Keratinocyte (primary cell): ENCODE measurements at regions not wholly inside any gene's neighbourhood (a gene's known extent, or its start where the extent isn't known, plus 50 kb on each side); places are given as distances from the start of the nearest gene placed in this dataset.

Experiments
- DNase-seq: peaks from one replicate; pipeline ENCODE4 v3.0.0-alpha.2; 2011; ENCODE audit warnings: low read depth, missing footprints, low spot score
- FAIRE-seq: peaks from 2 replicates; lab custom pipeline; 2011; peaks lifted over from hg19 to GRCh38; lab: Jason Lieb, UNC
- H2AFZ ChIP-seq: 2 replicates; pipeline ENCODE4 v1.6.0; 2012; ENCODE audit warnings: low read length, control low read depth, inconsistent platforms; ENCODE audit not compliant: control insufficient read depth
- H3K27ac ChIP-seq: 2 replicates; pipeline ENCODE4 v1.5.1; 2011; ENCODE audit warnings: low read length; ENCODE audit not compliant: control insufficient read depth, insufficient read depth
- H3K27me3 ChIP-seq: 3 replicates; pipeline ENCODE4 v1.6.0; 2011; ENCODE audit warnings: low read length; ENCODE audit not compliant: control insufficient read depth, insufficient read depth; ENCODE audit errors: extremely low read depth
- H3K36me3 ChIP-seq, 2 experiments: 2 replicates in 1 of 2; 3 replicates in 1 of 2; pipeline ENCODE4 v1.5.1; 2011; ENCODE audit warnings: low read length in 2 of 2, mild to moderate bottlenecking in 1 of 2; ENCODE audit not compliant: control insufficient read depth in 2 of 2, insufficient read depth in 2 of 2; ENCODE audit errors: extremely low read depth in 1 of 2
- H3K4me1 ChIP-seq: 3 replicates; pipeline ENCODE4 v1.5.1; 2011; ENCODE audit warnings: low read length; ENCODE audit not compliant: control insufficient read depth, insufficient read depth; ENCODE audit errors: extremely low read depth
- H3K4me2 ChIP-seq: 3 replicates; pipeline ENCODE4 v1.6.0; 2011; ENCODE audit warnings: low read depth, low read length; ENCODE audit not compliant: control insufficient read depth, insufficient read depth; ENCODE audit errors: extremely low read depth
- H3K4me3 ChIP-seq, 3 experiments: fragments of 200-600 bp in 1 of 3; sonication (generic) in 1 of 3; 2 replicates in 2 of 3; 3 replicates in 1 of 3; pipeline ENCODE4 v1.5.1; 2011 to 2016; ENCODE audit warnings: low read length in 3 of 3, mild to moderate bottlenecking in 3 of 3, control low read depth in 2 of 3, inconsistent platforms in 1 of 3, low read depth in 1 of 3, mixed read lengths in 1 of 3, mixed run types in 1 of 3, moderate library complexity in 1 of 3; ENCODE audit not compliant: control insufficient read depth in 2 of 3, insufficient read depth in 2 of 3; ENCODE audit errors: extremely low read depth in 1 of 3
- H3K79me2 ChIP-seq: 2 replicates; pipeline ENCODE4 v1.6.0; 2012; ENCODE audit warnings: low read length; ENCODE audit not compliant: control insufficient read depth, insufficient read depth
- H3K9ac ChIP-seq: 3 replicates; pipeline ENCODE4 v1.6.0; 2011; ENCODE audit warnings: low read length; ENCODE audit not compliant: control insufficient read depth, insufficient read depth; ENCODE audit errors: extremely low read depth
- H3K9me1 ChIP-seq: 3 replicates; pipeline ENCODE4 v1.6.0; 2011; ENCODE audit warnings: low read length; ENCODE audit not compliant: control insufficient read depth, insufficient read depth; ENCODE audit errors: extremely low read depth
- H3K9me3 ChIP-seq: 2 replicates; pipeline ENCODE4 v1.5.1; 2012; ENCODE audit warnings: low read depth, low read length; ENCODE audit not compliant: control insufficient read depth
- H4K20me1 ChIP-seq: 3 replicates; pipeline ENCODE4 v1.6.0; 2011; ENCODE audit warnings: low read length; ENCODE audit not compliant: control insufficient read depth, insufficient read depth; ENCODE audit errors: extremely low read depth
- EZH2 ChIP-seq: IDR thresholded peaks from one replicate; pipeline ENCODE4 v1.6.1; 2012; ENCODE audit warnings: inconsistent platforms, mild to moderate bottlenecking, low read length, moderate library complexity
- dilution Hi-C: fragments of 300-500 bp; cut with MboI; formaldehyde crosslinking; loops from one replicate; pipeline ENCODE4 v1.7.0; 2020; ENCODE audit warnings: low sequenced_read_pairs; ENCODE audit not compliant: extremely low pct_ligation_motif_present
- TF ChIP-seq, protein P1 (sequence below), 3 experiments: IDR thresholded peaks in 1 of 3; conservative IDR thresholded peaks in 1 of 3; optimal IDR thresholded peaks in 1 of 3; 2 replicates in 2 of 3; 3 replicates in 1 of 3; pipeline versions ENCODE3 to v1.5.1; 2011; ENCODE audit warnings: low read length in 3 of 3, mild to moderate bottlenecking in 3 of 3, moderate library complexity in 2 of 3, control low read depth in 1 of 3, inconsistent platforms in 1 of 3; ENCODE audit not compliant: insufficient read depth in 2 of 3; ENCODE audit errors: extremely low read depth in 1 of 3

DNA sequence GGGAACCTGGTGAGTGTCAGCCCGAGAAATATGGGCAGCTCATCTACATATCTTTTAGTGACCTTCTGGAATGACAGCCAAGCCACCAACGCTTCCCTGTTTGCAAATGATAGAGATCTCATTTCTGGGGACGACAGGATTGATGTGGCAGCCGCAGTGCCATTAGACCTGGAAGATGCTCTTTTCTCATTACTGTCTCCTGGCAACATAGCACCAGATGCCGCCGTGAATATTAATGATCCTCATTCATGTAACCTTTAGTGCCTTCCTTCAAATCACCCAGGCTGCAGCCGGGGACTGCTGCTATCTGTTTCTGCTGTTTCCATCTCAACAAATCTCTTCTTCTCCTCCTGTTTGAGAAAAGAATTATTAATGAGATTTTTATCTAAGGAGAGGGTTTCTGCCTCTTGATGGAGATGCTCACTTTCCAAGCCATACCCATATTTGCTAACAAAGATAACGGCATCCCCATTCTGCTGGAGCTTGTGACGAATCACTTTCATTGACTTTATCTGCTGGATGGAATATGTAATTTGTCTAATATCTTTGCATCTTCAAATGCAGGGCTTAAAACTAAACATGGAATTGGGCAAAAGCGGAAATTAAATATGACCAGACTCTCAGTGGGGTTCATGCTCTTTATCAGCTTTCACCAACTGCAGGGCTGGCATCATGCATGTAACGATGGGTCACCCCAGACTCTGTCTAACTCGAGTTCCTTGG is 74.8 kb upstream of the KIF16B start:
- dilution Hi-C loops: no loop called here
- H3K27ac ChIP-seq: no peak overlapping the region
- H3K79me2 ChIP-seq: no peaks in the 10 kb centered on the region
- no peaks in the 10 kb centered on the region for H3K4me1 ChIP-seq
- H4K20me1 ChIP-seq: no peaks in the 10 kb centered on the region
- H3K9me3 ChIP-seq: no peaks in the 10 kb centered on the region
- no peak overlapping the region for H3K9ac ChIP-seq
- TF ChIP-seq, protein P1, sequence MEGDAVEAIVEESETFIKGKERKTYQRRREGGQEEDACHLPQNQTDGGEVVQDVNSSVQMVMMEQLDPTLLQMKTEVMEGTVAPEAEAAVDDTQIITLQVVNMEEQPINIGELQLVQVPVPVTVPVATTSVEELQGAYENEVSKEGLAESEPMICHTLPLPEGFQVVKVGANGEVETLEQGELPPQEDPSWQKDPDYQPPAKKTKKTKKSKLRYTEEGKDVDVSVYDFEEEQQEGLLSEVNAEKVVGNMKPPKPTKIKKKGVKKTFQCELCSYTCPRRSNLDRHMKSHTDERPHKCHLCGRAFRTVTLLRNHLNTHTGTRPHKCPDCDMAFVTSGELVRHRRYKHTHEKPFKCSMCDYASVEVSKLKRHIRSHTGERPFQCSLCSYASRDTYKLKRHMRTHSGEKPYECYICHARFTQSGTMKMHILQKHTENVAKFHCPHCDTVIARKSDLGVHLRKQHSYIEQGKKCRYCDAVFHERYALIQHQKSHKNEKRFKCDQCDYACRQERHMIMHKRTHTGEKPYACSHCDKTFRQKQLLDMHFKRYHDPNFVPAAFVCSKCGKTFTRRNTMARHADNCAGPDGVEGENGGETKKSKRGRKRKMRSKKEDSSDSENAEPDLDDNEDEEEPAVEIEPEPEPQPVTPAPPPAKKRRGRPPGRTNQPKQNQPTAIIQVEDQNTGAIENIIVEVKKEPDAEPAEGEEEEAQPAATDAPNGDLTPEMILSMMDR (optimal IDR thresholded peaks at IDR 0.05 in 1 of 3, IDR thresholded peaks at IDR 0.05 in 1 of 3, conservative IDR thresholded peaks at IDR 0.05 in 1 of 3; ENCODE audit: extremely low read depth in 1 of 3, insufficient read depth in 2 of 3, low read length in 3 of 3): no peak
- TF ChIP-seq EZH2: no peak
- DNase-seq: no peak
- H3K9me1 ChIP-seq: no peaks in the 10 kb centered on the region
- H3K27me3 ChIP-seq: no peaks in the 10 kb centered on the region
- H2AFZ ChIP-seq: no peak overlapping the region
- no peaks in the 10 kb centered on the region for H3K36me3 ChIP-seq
- H3K4me2 ChIP-seq: no peak overlapping the region
- no peak for FAIRE-seq
- H3K4me3 ChIP-seq: no peak overlapping the region

DNA sequence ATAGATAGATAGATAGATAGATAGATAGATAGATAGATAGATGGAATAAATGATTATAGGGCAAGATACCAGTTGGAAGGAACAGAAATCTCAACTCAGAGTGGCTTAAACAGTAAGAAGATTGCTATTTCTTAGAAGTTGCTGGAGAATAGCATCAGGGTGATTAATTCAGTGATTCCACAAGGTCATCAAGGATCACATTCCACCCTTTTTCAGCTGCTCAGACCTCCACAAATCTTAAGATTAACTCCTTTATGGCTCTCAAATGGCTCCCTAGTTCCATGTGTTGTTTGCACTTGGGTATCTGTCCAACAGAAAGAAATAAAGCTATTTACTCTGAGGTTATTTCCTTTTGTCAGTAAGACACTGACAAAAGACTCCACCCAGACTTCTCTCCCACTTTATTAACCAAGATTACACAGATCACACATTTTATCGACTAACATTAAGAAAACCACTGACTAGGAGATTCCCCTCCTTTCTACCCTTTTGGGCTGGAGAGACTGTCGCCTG is 68.3 kb upstream of the KIF16B start:
- Histone ChIP-seq H3K36me3 (no peaks in the 10 kb centered on the region), H2AFZ (no peak overlapping the region), H3K79me2 (no peaks in the 10 kb centered on the region), H3K4me3 (no peak overlapping the region), H3K4me2 (no peak overlapping the region), H3K27me3 (no peaks in the 10 kb centered on the region), H3K4me1 (no peaks in the 10 kb centered on the region), H3K9ac (no peak overlapping the region), H4K20me1 (no peaks in the 10 kb centered on the region), H3K9me1 (no peaks in the 10 kb centered on the region), H3K9me3 (no peaks in the 10 kb centered on the region), H3K27ac (no peak overlapping the region)
- DNase-seq (no peak), FAIRE-seq (no peak)
- TF ChIP-seq, protein P1 (optimal IDR thresholded peaks at IDR 0.05 in 1 of 3, IDR thresholded peaks at IDR 0.05 in 1 of 3, conservative IDR thresholded peaks at IDR 0.05 in 1 of 3; ENCODE audit: extremely low read depth in 1 of 3, insufficient read depth in 2 of 3, low read length in 3 of 3): no peak
- no peak for TF ChIP-seq EZH2
- dilution Hi-C loops: no loop called here
